Fibroblast of the aortic adventitia (primary cell): ENCODE measurements at regions not wholly inside any gene's neighbourhood (a gene's known extent, or its start where the extent isn't known, plus 50 kb on each side); places are given as distances from the start of the nearest gene placed in this dataset.
A peak's percentile ranks its signal among the peaks of the same experiment; 100 is the strongest.

ENCODE experiments used
- DNase-seq: peaks from one replicate; pipeline ENCODE4 v3.0.0-alpha.2; 2010; ENCODE audit warnings: low read depth
- H3K4me3 ChIP-seq: 2 replicates; pipeline ENCODE4 v1.5.1; 2011; ENCODE audit warnings: low read depth, mild to moderate bottlenecking, control low read depth, low read length, moderate library complexity
- TF ChIP-seq, protein P1 (sequence below): IDR thresholded peaks from 2 replicates; pipeline ENCODE4 v1.5.1; 2011; ENCODE audit warnings: mild to moderate bottlenecking, low read length, control low read depth, inconsistent platforms; ENCODE audit not compliant: insufficient read depth

DNA sequence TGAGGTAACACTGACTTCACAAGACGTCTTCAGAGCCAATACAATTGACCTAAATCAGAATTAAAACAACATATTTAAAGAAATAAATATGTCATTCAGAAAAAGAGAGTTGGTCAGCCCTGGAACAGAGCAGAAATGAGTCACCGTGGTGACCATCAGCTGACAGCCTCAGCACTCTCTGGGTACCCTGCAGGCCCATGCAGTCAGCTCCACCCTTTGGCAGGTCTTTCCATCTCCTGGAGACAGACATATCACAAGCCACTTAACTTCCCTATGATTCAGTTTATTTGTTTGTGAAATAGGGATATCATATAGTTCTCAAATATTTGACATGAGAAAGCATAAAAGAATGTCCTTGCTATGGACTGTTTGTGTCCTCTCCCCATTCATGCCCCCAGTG lies 151.6 kb upstream of the MEF2C start:
- TF ChIP-seq, protein P1, sequence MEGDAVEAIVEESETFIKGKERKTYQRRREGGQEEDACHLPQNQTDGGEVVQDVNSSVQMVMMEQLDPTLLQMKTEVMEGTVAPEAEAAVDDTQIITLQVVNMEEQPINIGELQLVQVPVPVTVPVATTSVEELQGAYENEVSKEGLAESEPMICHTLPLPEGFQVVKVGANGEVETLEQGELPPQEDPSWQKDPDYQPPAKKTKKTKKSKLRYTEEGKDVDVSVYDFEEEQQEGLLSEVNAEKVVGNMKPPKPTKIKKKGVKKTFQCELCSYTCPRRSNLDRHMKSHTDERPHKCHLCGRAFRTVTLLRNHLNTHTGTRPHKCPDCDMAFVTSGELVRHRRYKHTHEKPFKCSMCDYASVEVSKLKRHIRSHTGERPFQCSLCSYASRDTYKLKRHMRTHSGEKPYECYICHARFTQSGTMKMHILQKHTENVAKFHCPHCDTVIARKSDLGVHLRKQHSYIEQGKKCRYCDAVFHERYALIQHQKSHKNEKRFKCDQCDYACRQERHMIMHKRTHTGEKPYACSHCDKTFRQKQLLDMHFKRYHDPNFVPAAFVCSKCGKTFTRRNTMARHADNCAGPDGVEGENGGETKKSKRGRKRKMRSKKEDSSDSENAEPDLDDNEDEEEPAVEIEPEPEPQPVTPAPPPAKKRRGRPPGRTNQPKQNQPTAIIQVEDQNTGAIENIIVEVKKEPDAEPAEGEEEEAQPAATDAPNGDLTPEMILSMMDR: no peak
- peak; percentile 27 for DNase-seq
- no peak overlapping the region for H3K4me3 ChIP-seq

DNA sequence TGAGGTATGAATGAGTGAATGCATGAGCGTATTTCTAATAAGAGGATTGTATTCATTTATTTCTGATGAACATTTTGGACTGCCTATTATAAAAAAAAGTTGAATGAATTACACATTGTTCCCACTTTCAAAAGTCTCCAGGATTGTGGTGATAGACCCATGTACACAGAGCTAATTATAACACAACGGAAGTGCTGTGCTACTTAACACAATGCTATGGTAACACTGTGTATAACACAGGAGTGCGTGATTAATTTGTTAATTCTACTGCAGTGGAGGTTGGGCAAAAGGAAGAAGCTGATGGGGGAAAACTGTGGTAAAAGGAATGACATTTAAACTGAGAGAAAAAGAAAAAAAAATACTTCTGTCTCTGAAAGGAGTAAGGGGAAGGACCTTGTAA lies 147.8 kb upstream of the MEF2C start:
- no peak for DNase-seq
- no peak overlapping the region for H3K4me3 ChIP-seq
- TF ChIP-seq, protein P1: no peak

DNA sequence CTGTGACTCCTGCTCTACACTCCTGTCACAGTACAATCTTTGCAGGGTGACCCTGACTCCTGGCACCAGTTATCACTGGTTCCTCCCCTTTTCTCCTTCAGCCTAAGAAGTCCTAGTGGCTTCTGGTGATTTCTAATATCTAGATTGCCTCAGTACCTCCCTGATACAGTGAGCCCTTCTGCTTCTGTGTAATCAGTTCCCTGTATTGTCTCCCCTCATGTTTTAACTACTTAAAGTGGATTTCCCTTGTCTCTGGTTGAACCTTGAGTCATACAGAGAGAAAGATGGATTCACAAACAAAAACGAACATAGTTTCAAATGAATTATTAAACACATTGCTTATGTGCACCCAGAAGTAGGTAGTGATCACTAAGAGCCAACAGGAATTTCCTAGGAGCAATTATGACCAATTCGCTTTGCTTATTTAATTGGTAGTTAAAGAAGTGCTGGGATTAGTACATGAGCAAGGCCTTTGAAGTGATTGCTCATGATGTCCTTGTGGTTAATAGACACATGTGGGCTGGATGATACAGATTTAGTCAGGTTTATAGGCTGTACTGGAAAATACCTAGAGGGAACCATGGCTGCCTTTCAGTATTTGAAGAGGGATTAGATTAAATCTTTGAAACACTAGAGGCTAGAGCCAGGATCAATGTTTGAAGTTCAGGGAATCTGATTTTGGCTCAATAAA lies 145.8 kb upstream of the MEF2C start:
- TF ChIP-seq, protein P1: no peak
- DNase-seq: no peak
- H3K4me3 ChIP-seq: no peak overlapping the region

DNA sequence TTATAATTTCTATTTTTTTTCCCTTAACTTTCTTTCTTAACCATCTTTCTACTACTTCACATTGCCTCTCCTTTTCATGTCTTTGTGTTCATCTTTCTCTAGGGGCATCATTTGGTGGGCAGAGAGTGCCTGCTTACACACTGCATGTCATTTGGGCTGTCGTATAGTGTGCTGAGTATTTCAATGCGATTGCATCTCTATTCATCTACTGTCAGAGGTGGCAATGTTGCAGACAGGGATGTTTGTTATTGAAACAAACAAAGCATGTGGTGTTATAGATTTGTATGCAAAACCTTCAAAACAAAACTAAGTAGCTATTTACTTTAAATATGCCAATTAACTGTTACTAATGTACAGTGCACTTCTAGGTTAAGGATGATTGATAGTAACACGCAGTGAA lies 141.1 kb upstream of the MEF2C start:
- TF ChIP-seq, protein P1: no peak
- H3K4me3 ChIP-seq: no peak overlapping the region
- no peak for DNase-seq

DNA sequence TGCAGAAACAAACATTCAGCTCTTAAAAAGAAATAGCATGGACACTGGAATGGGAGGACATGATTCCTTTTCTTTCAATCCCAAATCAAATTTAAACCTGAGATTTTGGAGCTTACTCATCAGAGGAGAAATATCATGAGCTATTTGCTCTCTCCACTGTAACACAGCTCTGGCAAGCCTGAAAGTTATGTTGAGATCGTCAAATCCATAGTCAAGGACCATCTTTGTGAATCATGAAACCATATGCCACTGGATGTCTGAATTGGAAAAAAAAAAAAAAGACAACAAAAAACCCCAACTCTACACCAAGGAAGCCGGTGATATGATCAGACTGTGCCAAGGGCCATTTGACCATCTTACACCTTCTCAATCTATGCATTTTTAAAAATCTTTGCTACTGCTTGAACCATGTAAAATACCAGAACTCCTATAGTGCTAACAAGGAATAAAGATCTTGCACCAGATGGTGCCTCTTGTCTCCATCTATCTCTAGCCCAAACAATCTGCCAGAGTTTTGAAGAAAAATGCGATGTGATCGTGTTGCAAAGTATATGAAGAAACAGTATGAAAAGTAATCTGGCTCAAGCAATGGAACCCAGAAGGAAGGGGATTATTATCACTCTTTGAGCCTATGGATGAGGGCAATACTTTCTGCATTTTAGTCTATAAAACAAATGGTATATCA lies 138.1 kb upstream of the MEF2C start:
- DNase-seq: no peak
- TF ChIP-seq, protein P1: no peak

DNA sequence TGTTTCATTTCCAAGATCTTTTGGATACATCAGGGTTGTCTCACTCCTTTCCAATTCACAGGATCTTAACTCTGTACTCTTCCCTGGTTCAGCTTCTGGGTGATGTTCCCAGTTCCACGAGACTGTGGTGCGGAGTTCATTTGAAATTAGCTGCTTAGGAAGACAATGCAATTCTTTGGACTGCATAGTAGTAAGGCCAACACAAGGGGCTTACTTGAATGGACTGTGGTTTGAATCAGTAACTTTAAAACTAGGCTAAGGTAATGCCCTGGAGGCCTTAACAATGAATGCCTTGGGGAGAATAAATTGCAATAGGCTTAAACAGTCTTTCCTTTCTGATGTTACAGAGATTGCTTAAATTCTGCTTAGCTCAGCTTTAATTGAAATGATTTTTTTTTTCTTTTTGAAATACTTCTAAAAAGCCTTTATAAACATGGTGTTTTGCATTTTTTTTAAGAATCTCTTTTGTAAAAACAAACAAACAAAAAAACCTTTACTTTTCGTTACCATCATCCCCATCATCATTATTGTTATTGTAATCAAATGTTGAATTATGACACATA lies 133.8 kb upstream of the MEF2C start:
- no peak overlapping the region for H3K4me3 ChIP-seq
- TF ChIP-seq, protein P1: no peak
- DNase-seq: no peak

More for the DNA sequence above, 138.1 kb upstream of the MEF2C start:
- no peak overlapping the region for H3K4me3 ChIP-seq
